Body of pancreas (tissue), 4 donors: ENCODE measurements at regions not wholly inside any gene's neighbourhood (a gene's known extent, or its start where the extent isn't known, plus 50 kb on each side); places are given as distances from the start of the nearest gene placed in this dataset.

ENCODE experiments used
- CTCF ChIP-seq, 7 experiments: fragments of 450-650 bp in 4 of 7; fragments of 200-600 bp in 3 of 7; sonication (generic) in 3 of 7; IDR thresholded peaks; one replicate each; pipeline ENCODE4 v1.5.1; 2016 to 2019; ENCODE audit warnings: antibody characterized with exemption in 7 of 7
- POLR2A ChIP-seq, 3 donors: fragments of 450-650 bp; IDR thresholded peaks; one replicate each; pipeline ENCODE4 v1.6.1; 2016; ENCODE audit warnings: antibody characterized with exemption in 3 of 3, mild to moderate bottlenecking in 2 of 3

- TF ChIP-seq CTCF (IDR thresholded peaks at IDR 0.05) (no peak), POLR2A (IDR thresholded peaks at IDR 0.05) (no peak)
Observed at GRCh38 chr10:37634351-37634880, 223.0 kb downstream of the ZNF248 start.
